Chondrocyte (in vitro differentiated cells): ENCODE measurements at regions not wholly inside any gene's neighbourhood (a gene's known extent, or its start where the extent isn't known, plus 50 kb on each side); places are given as distances from the start of the nearest gene placed in this dataset.

Experiments
- DNase-seq: peaks from one replicate; pipeline ENCODE4 v3.0.0; 2021; ENCODE audit warnings: mixed read lengths, low spot score
- H3K27ac Mint-ChIP-seq: one replicate; pipeline ENCODE4 v1.8.0; 2021; ENCODE audit warnings: mild to moderate bottlenecking, moderate library complexity, mixed read lengths; ENCODE audit not compliant: unreplicated experiment
- H3K27me3 Mint-ChIP-seq: 2 replicates; pipeline ENCODE4 v1.8.0; 2021; ENCODE audit warnings: low read depth, mixed read lengths
- H3K36me3 Mint-ChIP-seq: 2 replicates; pipeline ENCODE4 v1.8.0; 2021; ENCODE audit warnings: low read depth, mixed read lengths
- H3K4me1 Mint-ChIP-seq: 2 replicates; pipeline ENCODE4 v1.8.0; 2021; ENCODE audit warnings: low read depth, mild to moderate bottlenecking, mixed read lengths
- H3K4me3 Mint-ChIP-seq: one replicate; pipeline ENCODE4 v1.8.0; 2021; ENCODE audit warnings: mild to moderate bottlenecking, moderate library complexity, mixed read lengths; ENCODE audit not compliant: unreplicated experiment
- H3K9me3 Mint-ChIP-seq: 2 replicates; pipeline ENCODE4 v1.8.0; 2021; ENCODE audit warnings: low read depth, mixed read lengths
- CTCF ChIP-seq: fragments of 200-600 bp; sonication (generic); IDR thresholded peaks from 2 replicates; pipeline ENCODE4 v1.5.0; 2021; ENCODE audit warnings: antibody characterized with exemption, mild to moderate bottlenecking, moderate library complexity

GRCh38 chr12:13293096-13293495, 96.6 kb downstream of the EMP1 start:
- Mint-ChIP-seq H3K36me3 (no peaks in the 10 kb centered on the region), H3K27ac (no peak overlapping the region), H3K9me3 (no peaks in the 10 kb centered on the region), H3K27me3 (peaks cover 17% of the 10 kb centered on the region), H3K4me1 (peaks cover 4% of the 10 kb centered on the region), H3K4me3 (no peak overlapping the region)
- TF ChIP-seq CTCF, result no peak
- no peak for DNase-seq

- Mint-ChIP-seq H3K27ac (no peak overlapping the region), H3K4me3 (no peak overlapping the region), H3K4me1 (peaks cover 4% of the 10 kb centered on the region), H3K9me3 (no peaks in the 10 kb centered on the region), H3K27me3 (peaks cover 8% of the 10 kb centered on the region), H3K36me3 (no peaks in the 10 kb centered on the region)
- no peak for DNase-seq
- TF ChIP-seq CTCF, result no peak
These were observed 93.2 kb downstream of the EMP1 start for GRCh38 chr12:13289653-13290289.

- Mint-ChIP-seq H3K9me3 (no peaks in the 10 kb centered on the region), H3K4me3 (no peak overlapping the region), H3K27me3 (peaks cover 8% of the 10 kb centered on the region), H3K36me3 (no peaks in the 10 kb centered on the region), H3K4me1 (peaks cover 4% of the 10 kb centered on the region), H3K27ac (no peak overlapping the region)
- TF ChIP-seq CTCF, result no peak
- no peak for DNase-seq
These were observed 92.6 kb downstream of the EMP1 start for GRCh38 chr12:13288937-13289652.

GRCh38 chr12:13288501-13288900, 92.0 kb downstream of the EMP1 start:
- H3K27ac Mint-ChIP-seq, result no peak overlapping the region

GRCh38 chr12:13283867-13284266, 87.3 kb downstream of the EMP1 start:
- H3K27me3 Mint-ChIP-seq, result peaks cover 3% of the 10 kb centered on the region
- no peak for DNase-seq
- H3K4me3 Mint-ChIP-seq, result no peak overlapping the region
- no peak for TF ChIP-seq CTCF
- no peaks in the 10 kb centered on the region for H3K36me3 Mint-ChIP-seq
- H3K4me1 Mint-ChIP-seq, result no peaks in the 10 kb centered on the region
- no peaks in the 10 kb centered on the region for H3K9me3 Mint-ChIP-seq
- no peak overlapping the region for H3K27ac Mint-ChIP-seq

More at GRCh38 chr12:13288501-13288900, 92.0 kb downstream of the EMP1 start:
- Mint-ChIP-seq H3K36me3 (no peaks in the 10 kb centered on the region), H3K27me3 (peaks cover 8% of the 10 kb centered on the region), H3K4me1 (peaks cover 4% of the 10 kb centered on the region), H3K9me3 (no peaks in the 10 kb centered on the region), H3K4me3 (no peak overlapping the region)
- TF ChIP-seq CTCF, result no peak
- DNase-seq, result no peak
